Endothelial cell of umbilical vein (primary cell): ENCODE measurements at regions not wholly inside any gene's neighbourhood (a gene's known extent, or its start where the extent isn't known, plus 50 kb on each side); places are given as distances from the start of the nearest gene placed in this dataset.

Experiments used
- BruUV-seq: library from RNA; stranded (reverse); fragments of 400-500 nt; replicated peaks from 2 replicates; lab custom pipeline; 2021; lab: Mats Ljungman, UMichigan
- CTCF ChIA-PET: fragments of 300-600, 350-600 bp; sonication (Branson Sonifier 250); formaldehyde crosslinking; loops from one replicate; lab custom pipeline; 2021; ENCODE audit warnings: antibody characterized with exemption, inconsistent platforms; lab: Charles Lee
- POLR2A ChIA-PET: fragments of 300-600, 350-600 bp; sonication (Branson Sonifier 250); formaldehyde crosslinking; loops from one replicate; lab custom pipeline; 2021; ENCODE audit warnings: antibody characterized with exemption, inconsistent platforms; lab: Charles Lee
- DNase-seq: peaks from one replicate; pipeline ENCODE4 v3.0.0-alpha.2; 2011; ENCODE audit warnings: low read depth, low spot score
- FAIRE-seq: peaks from 2 replicates; lab custom pipeline; 2011; peaks lifted over from hg19 to GRCh38; lab: Jason Lieb, UNC
- H2AFZ ChIP-seq: 2 replicates; pipeline ENCODE4 v1.6.0; 2012; ENCODE audit warnings: low read depth, low read length, control low read depth, inconsistent platforms
- H3K27ac ChIP-seq: 2 replicates; pipeline ENCODE4 v1.5.1; 2011; ENCODE audit warnings: low read depth, mild to moderate bottlenecking, control low read depth, low read length, moderate library complexity; ENCODE audit not compliant: insufficient read depth
- H3K27me3 ChIP-seq, 2 experiments: 2 replicates each; pipeline versions ENCODE4 v1.6.0 to v1.6.1; 2011; ENCODE audit warnings: low read length in 2 of 2, mixed read lengths in 1 of 2; ENCODE audit not compliant: control insufficient read depth in 2 of 2, insufficient read depth in 2 of 2
- H3K36me3 ChIP-seq, 2 experiments: 2 replicates in 1 of 2; 3 replicates in 1 of 2; pipeline ENCODE4 v1.5.1; 2011; ENCODE audit warnings: low read length in 2 of 2, mild to moderate bottlenecking in 1 of 2, moderate library complexity in 1 of 2; ENCODE audit not compliant: control insufficient read depth in 2 of 2, insufficient read depth in 2 of 2; ENCODE audit errors: extremely low read depth in 1 of 2
- H3K4me1 ChIP-seq: 3 replicates; pipeline ENCODE4 v1.5.1; 2011; ENCODE audit warnings: mild to moderate bottlenecking, low read length; ENCODE audit not compliant: control insufficient read depth, insufficient read depth; ENCODE audit errors: extremely low read depth
- H3K4me2 ChIP-seq: 2 replicates; pipeline ENCODE4 v1.6.1; 2011; ENCODE audit warnings: low read length, control low read depth, mixed read lengths; ENCODE audit not compliant: insufficient read depth
- H3K4me3 ChIP-seq, 3 experiments: fragments of 200-600 bp in 1 of 3; sonication (generic), shearing (Covaris generic) in 1 of 3; replicated peaks in 1 of 3; 2 replicates each; pipeline ENCODE4 v1.5.1; 2011 to 2016; ENCODE audit warnings: control low read depth in 3 of 3, low read length in 3 of 3, mild to moderate bottlenecking in 2 of 3, inconsistent platforms in 1 of 3, low read depth in 1 of 3, moderate library complexity in 1 of 3; ENCODE audit not compliant: insufficient read depth in 1 of 3
- H3K79me2 ChIP-seq: 2 replicates; pipeline ENCODE4 v1.6.0; 2012; ENCODE audit warnings: low read length, inconsistent platforms; ENCODE audit not compliant: control insufficient read depth, insufficient read depth
- H3K9ac ChIP-seq: replicated peaks from 2 replicates; pipeline ENCODE3; 2011; ENCODE audit warnings: low read length, control low read depth; ENCODE audit not compliant: insufficient read depth; ENCODE audit errors: extremely low read depth
- H3K9me1 ChIP-seq: replicated peaks from 3 replicates; pipeline ENCODE4 v1.6.0; 2011; ENCODE audit warnings: mild to moderate bottlenecking, low read length; ENCODE audit not compliant: control insufficient read depth, insufficient read depth; ENCODE audit errors: extremely low read depth
- H3K9me3 ChIP-seq: replicated peaks from 2 replicates; pipeline ENCODE4 v1.5.1; 2012; ENCODE audit warnings: low read length, inconsistent platforms; ENCODE audit not compliant: control insufficient read depth, insufficient read depth
- H4K20me1 ChIP-seq: replicated peaks from 2 replicates; pipeline ENCODE3; 2011; ENCODE audit warnings: mild to moderate bottlenecking, low read length; ENCODE audit not compliant: control insufficient read depth, insufficient read depth; ENCODE audit errors: extremely low read depth
- GATA2 ChIP-seq: IDR thresholded peaks from 2 replicates; pipeline ENCODE4 v1.7.0; 2011; ENCODE audit warnings: low read depth, mild to moderate bottlenecking, moderate library complexity, mixed read lengths, low read length; ENCODE audit not compliant: insufficient read length, insufficient read depth
- POLR2A ChIP-seq: IDR thresholded peaks from 2 replicates; pipeline ENCODE4 v1.6.1; 2012; ENCODE audit warnings: low read depth, mild to moderate bottlenecking, control low read depth, low read length
- POLR2AphosphoS5 ChIP-seq: IDR thresholded peaks from 2 replicates; pipeline ENCODE4 v1.6.1; 2012; ENCODE audit warnings: low read depth, mild to moderate bottlenecking, control low read depth, low read length, moderate library complexity; ENCODE audit not compliant: insufficient read depth
- dilution Hi-C: fragments of 300-500 bp; cut with MboI; formaldehyde crosslinking; loops from one replicate; pipeline ENCODE4 v1.15.0; 2019; ENCODE audit warnings: low sequenced_read_pairs; ENCODE audit not compliant: extremely low pct_ligation_motif_present
- intact Hi-C: fragments of 100-400 bp; cut with micrococcal nuclease; formaldehyde crosslinking; loops from one replicate; pipeline ENCODE4 v1.10.0; 2022
- TF ChIP-seq, protein P1 (sequence below), 2 donors: IDR thresholded peaks; 1 replicate in 1 of 2; 2 replicates in 1 of 2; pipeline ENCODE4 v1.5.1; 2011; ENCODE audit warnings: low read length in 2 of 2, mild to moderate bottlenecking in 2 of 2, moderate library complexity in 2 of 2, control low read depth in 1 of 2, inconsistent platforms in 1 of 2, low read depth in 1 of 2; ENCODE audit not compliant: insufficient read depth in 1 of 2; ENCODE audit errors: extremely low read depth in 1 of 2
- TF ChIP-seq, protein P2 (sequence below): IDR thresholded peaks from 2 replicates; pipeline ENCODE4 v1.6.1; 2011; ENCODE audit not compliant: insufficient read depth, insufficient read length

DNA sequence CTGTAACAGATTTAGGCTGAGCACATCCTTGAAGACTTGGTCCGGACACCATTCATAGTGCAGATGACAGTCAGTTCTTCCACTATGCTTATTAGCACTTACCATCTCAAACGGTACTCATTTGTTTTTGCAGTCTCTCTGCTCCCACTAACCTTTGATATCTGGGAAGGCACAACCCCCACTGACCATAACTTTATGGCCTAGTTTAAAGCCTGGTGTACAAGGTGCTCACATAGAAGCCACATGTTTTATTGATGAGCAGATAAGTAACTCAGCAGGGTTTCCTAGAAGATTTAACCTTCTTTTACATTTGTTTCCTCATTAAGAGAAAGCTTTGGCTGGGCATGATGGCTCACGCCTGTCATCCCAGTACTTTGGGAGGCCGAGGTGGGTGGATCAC, 119.3 kb upstream of the MAGI3 start:
- no peaks in the 10 kb centered on the region for H3K4me1 ChIP-seq
- intact Hi-C loops = no loop called here

DNA sequence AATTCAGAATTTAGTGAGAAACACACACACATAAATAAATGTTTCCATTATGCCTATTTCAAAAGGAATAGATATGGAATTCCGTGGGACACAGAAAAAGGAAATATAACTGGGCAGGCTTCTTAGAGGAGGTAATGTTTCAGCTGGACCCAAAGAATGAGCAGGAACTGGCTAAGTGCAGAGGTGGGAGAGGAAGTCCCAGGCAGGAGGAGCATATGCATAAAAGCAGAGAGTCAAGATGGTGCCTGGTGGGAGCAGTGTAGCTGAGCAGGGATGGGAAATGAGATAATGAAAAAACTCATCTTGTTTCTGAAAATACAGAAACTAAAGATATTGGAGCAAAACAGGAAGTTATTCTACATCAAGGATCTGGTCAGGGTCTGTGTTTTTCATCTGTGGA, 115.2 kb upstream of the MAGI3 start:
- BruUV-seq = no TSS peak
- Histone ChIP-seq H3K9me1 (no peaks in the 10 kb centered on the region), H3K9me3 (no peaks in the 10 kb centered on the region), H3K4me1 (no peaks in the 10 kb centered on the region), H3K36me3 (no peaks in the 10 kb centered on the region), H3K4me2 (no peak overlapping the region), H2AFZ (no peak overlapping the region), H3K27ac (no peak overlapping the region), H3K4me3 (no peak overlapping the region), H3K79me2 (no peaks in the 10 kb centered on the region), H4K20me1 (no peaks in the 10 kb centered on the region), H3K27me3 (peaks cover 13 to 18% of the 10 kb centered on the region in 2 experiments), H3K9ac (no peak overlapping the region)
- no peak for TF ChIP-seq POLR2AphosphoS5
- TF ChIP-seq, protein P1, sequence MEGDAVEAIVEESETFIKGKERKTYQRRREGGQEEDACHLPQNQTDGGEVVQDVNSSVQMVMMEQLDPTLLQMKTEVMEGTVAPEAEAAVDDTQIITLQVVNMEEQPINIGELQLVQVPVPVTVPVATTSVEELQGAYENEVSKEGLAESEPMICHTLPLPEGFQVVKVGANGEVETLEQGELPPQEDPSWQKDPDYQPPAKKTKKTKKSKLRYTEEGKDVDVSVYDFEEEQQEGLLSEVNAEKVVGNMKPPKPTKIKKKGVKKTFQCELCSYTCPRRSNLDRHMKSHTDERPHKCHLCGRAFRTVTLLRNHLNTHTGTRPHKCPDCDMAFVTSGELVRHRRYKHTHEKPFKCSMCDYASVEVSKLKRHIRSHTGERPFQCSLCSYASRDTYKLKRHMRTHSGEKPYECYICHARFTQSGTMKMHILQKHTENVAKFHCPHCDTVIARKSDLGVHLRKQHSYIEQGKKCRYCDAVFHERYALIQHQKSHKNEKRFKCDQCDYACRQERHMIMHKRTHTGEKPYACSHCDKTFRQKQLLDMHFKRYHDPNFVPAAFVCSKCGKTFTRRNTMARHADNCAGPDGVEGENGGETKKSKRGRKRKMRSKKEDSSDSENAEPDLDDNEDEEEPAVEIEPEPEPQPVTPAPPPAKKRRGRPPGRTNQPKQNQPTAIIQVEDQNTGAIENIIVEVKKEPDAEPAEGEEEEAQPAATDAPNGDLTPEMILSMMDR (IDR thresholded peaks at IDR 0.05; ENCODE audit: extremely low read depth in 1 of 2, insufficient read depth in 1 of 2, low read depth in 1 of 2, low read length in 2 of 2) = no peak
- no peak for TF ChIP-seq POLR2A
- TF ChIP-seq, protein P2, sequence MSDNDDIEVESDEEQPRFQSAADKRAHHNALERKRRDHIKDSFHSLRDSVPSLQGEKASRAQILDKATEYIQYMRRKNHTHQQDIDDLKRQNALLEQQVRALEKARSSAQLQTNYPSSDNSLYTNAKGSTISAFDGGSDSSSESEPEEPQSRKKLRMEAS = no peak
- TF ChIP-seq GATA2 = no peak
- DNase-seq (no peak), FAIRE-seq (no peak)
- intact Hi-C loops (no loop called here), dilution Hi-C loops (no loop called here)
- CTCF ChIA-PET = no interaction called here
- POLR2A ChIA-PET = no interaction called here

More for the DNA sequence above, 119.3 kb upstream of the MAGI3 start:
- Histone ChIP-seq H3K9me1 (no peaks in the 10 kb centered on the region), H3K36me3 (no peaks in the 10 kb centered on the region), H3K79me2 (no peaks in the 10 kb centered on the region), H3K9ac (no peak overlapping the region), H3K27me3 (peaks cover 6 to 9% of the 10 kb centered on the region in 2 experiments), H2AFZ (no peak overlapping the region), H3K4me2 (no peak overlapping the region), H3K9me3 (no peaks in the 10 kb centered on the region), H4K20me1 (no peaks in the 10 kb centered on the region), H3K27ac (no peak overlapping the region), H3K4me3 (no peak overlapping the region)
- DNase-seq (no peak), FAIRE-seq (no peak)
- BruUV-seq = no TSS peak
- no peak for TF ChIP-seq GATA2
- dilution Hi-C loops = no loop called here
- ChIA-PET CTCF (no interaction called here), POLR2A (no interaction called here)
